GM03348 (cell line): ENCODE measurements at regions not wholly inside any gene's neighbourhood (a gene's known extent, or its start where the extent isn't known, plus 50 kb on each side); places are given as distances from the start of the nearest gene placed in this dataset.

Source experiments
- DNase-seq: peaks from one replicate; pipeline ENCODE4 v3.0.0; 2012; ENCODE audit warnings: low spot score

DNA sequence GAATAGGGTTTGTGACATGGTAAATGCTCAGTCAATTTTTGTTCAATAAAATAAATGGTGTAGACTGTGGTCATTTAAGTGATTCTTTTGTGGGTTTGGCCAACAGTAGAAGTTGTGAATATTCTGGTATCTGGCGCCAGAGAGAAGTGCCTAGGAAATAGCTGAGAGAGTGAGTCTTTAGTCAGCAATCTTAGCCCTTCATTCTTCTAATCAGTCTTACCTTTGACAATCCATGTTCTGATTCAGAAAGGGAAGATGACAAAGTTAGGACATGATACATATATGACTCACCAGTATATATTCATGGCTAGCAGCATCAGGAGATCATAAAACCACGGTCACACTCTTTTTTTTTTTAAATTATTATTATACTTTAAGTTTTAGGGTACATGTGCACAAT, 141.8 kb upstream of the PCDH18 start:
- peak; percentile 27 for DNase-seq

- DNase-seq, result no peak
Observed at GRCh38 chr4:137668885-137669545, 136.7 kb upstream of the PCDH18 start.

- peak; percentile 44 for DNase-seq
Observed at GRCh38 chr4:137664416-137664815, 132.1 kb upstream of the PCDH18 start.

DNA sequence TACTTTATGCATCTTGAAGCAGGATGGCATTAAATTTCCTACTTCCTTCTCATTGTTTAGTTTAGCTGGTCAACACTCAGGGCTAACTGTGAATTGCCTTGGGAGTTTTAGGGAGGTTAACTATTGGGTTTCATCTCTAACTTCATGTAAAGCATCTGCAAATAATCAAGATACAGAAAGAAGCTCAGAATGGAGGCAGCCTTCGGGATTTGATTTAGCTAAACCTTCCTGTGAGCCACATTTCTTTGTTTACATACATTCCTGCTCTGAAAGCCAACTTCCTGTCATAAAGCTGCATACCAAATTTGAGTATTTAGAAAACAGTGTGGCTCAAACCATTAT, 131.7 kb upstream of the PCDH18 start:
- DNase-seq, result peak; percentile 42

- DNase-seq, result no peak
Observed at GRCh38 chr4:137663251-137664045, 131.2 kb upstream of the PCDH18 start.

GRCh38 chr4:137661693-137662092, 129.4 kb upstream of the PCDH18 start:
- DNase-seq, result no peak

DNA sequence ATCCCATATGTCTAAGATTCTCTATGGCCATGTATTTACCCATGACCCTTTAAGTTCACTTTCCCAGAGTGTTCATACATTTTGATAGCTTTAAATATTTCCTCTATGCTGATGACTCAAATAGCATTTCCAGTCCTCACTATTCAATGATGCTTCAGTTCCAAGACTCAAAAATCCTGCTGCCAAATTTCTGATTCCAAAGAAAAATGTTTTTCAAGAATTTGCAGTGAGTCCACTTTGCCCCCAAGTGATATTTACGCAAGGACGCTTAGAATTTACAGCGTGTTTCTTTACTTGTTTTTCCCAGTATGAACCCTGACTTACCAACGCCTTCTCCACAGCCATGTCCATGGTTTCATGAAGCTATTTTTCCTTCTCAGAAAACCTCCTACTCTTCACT, 127.9 kb upstream of the PCDH18 start:
- peak; percentile 33 for DNase-seq

- peak; percentile 52 for DNase-seq
Observed at GRCh38 chr4:137659431-137659830, 127.1 kb upstream of the PCDH18 start.

- DNase-seq, result no peak
Observed at GRCh38 chr4:137656661-137657060, 124.4 kb upstream of the PCDH18 start.

DNA sequence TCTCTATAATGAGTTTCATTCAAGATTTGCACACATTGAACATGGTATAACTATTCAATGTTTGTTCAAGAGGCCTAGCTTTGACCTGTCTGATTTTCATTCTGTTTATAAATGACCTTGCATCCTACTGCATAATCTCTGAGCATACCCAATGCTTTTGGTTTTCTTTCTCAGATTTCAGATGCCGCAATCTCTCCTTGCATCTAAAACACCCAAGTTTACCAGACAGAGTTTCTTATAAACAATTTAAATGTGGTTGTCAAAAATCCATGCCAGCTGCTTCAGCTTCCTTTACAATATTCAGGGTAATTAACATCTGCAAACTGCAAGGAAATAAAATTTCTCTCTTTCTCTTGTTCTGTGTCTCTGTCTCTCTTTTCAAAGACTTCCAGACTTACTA, 123.0 kb upstream of the PCDH18 start:
- DNase-seq, result no peak

GRCh38 chr4:137651128-137651527, 118.8 kb upstream of the PCDH18 start:
- no peak for DNase-seq

- DNase-seq, result no peak
Observed at GRCh38 chr4:137649711-137650450, 117.6 kb upstream of the PCDH18 start.

- no peak for DNase-seq
Observed at GRCh38 chr4:137648531-137648930, 116.2 kb upstream of the PCDH18 start.

DNA sequence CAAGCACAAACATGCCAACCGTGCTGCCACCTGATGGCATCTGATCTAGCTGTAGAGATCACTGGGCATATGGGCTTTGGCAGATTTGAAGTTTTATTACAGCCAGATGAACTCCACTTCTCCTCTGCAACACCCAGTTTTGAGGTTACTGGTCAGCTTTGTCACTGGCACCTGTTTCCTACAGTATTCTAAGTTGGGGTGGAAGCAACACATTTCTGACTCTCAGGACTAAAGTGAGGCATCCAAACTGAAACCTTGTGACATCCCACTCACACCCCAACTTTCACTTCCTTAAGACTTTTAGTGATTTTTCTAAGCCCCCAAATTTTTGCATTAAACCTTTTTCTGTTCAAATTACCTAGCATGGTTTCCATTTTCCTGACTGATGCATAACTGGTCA, 115.1 kb upstream of the PCDH18 start:
- no peak for DNase-seq

GRCh38 chr4:137644201-137644600, 111.9 kb upstream of the PCDH18 start:
- DNase-seq, result peak; percentile 45

GRCh38 chr4:137641544-137641943, 109.2 kb upstream of the PCDH18 start:
- peak; percentile 61 for DNase-seq

DNA sequence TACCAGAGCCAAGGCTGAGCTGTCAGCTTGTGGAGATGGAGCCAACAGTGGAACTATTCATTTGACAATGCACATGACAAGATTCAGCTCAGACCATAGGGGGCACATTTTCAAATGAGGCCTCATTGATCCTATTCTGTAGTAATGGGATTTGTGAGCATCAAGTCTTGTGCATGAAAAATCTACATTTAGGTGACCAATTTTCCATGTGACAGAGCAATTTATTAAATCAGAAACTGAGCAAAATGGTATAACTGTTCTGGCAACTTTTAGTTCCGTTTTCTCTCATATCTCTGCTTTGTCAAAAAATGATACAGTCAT, 108.5 kb upstream of the PCDH18 start:
- no peak for DNase-seq

- no peak for DNase-seq
Observed at GRCh38 chr4:137640156-137640837, 108.0 kb upstream of the PCDH18 start.

GRCh38 chr4:137638934-137639333, 106.6 kb upstream of the PCDH18 start:
- DNase-seq, result no peak

- no peak for DNase-seq
Observed at GRCh38 chr4:137635601-137636000, 103.3 kb upstream of the PCDH18 start.

- DNase-seq, result peak; percentile 37
Observed at GRCh38 chr4:137635108-137635507, 102.8 kb upstream of the PCDH18 start.

- no peak for DNase-seq
Observed at GRCh38 chr4:137632842-137633241, 100.5 kb upstream of the PCDH18 start.

GRCh38 chr4:137631605-137632004, 99.3 kb upstream of the PCDH18 start:
- DNase-seq, result no peak
